ENCODE measurements at regions not wholly inside any gene's neighbourhood (a gene's known extent, or its start where the extent isn't known, plus 50 kb on each side); places are given as distances from the start of the nearest gene placed in this dataset.

- peaks cover 0 to 2% (median 0%) of the 10 kb centered on the region in 3 donors for H3K9me3 ChIP-seq (ENCODE audit: control extremely low read depth in 1 of 3, control insufficient read depth in 2 of 3, insufficient read depth in 1 of 3, low read length in 2 of 3)
- Mint-ChIP-seq H3K4me1 (no peaks in the 10 kb centered on the region), H3K27me3 (no peaks in the 10 kb centered on the region), H3K27ac (no peak overlapping the region), H3K9me3 (ENCODE audit: insufficient read depth) (no peaks in the 10 kb centered on the region), H3K4me3 (no peak overlapping the region)
- ATAC-seq (ENCODE audit: low read depth) (no peak), DNase-seq (no peak)
- H3K4me3 ChIP-seq (ENCODE audit: control extremely low read depth in 1 of 5, extremely low read depth in 1 of 5, insufficient read depth in 1 of 5, low read depth in 2 of 5, low read length in 4 of 5): no peak overlapping the region
- TF ChIP-seq, protein P1, sequence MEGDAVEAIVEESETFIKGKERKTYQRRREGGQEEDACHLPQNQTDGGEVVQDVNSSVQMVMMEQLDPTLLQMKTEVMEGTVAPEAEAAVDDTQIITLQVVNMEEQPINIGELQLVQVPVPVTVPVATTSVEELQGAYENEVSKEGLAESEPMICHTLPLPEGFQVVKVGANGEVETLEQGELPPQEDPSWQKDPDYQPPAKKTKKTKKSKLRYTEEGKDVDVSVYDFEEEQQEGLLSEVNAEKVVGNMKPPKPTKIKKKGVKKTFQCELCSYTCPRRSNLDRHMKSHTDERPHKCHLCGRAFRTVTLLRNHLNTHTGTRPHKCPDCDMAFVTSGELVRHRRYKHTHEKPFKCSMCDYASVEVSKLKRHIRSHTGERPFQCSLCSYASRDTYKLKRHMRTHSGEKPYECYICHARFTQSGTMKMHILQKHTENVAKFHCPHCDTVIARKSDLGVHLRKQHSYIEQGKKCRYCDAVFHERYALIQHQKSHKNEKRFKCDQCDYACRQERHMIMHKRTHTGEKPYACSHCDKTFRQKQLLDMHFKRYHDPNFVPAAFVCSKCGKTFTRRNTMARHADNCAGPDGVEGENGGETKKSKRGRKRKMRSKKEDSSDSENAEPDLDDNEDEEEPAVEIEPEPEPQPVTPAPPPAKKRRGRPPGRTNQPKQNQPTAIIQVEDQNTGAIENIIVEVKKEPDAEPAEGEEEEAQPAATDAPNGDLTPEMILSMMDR (IDR thresholded peaks at IDR 0.05): no peak
- TF ChIP-seq EZH2 (IDR thresholded peaks at IDR 0.05; ENCODE audit: borderline replicate concordance, insufficient read depth, low read depth, low read length, poor library complexity, severe bottlenecking): no peak
- H3K27me3 ChIP-seq (replicated peaks in 1 of 4; ENCODE audit: control extremely low read depth in 1 of 4, control insufficient read depth in 3 of 4, insufficient read depth in 4 of 4, low read length in 3 of 4): no peaks in the 10 kb centered on the region
- no peak overlapping the region for H3K4me2 ChIP-seq (replicated peaks; ENCODE audit: low read depth, low read length, poor library complexity, severe bottlenecking)
- no peak overlapping the region for H2AFZ ChIP-seq (ENCODE audit: insufficient read depth, low read depth, low read length, poor library complexity, severe bottlenecking)
- no peaks in the 10 kb centered on the region for H3K79me2 ChIP-seq (ENCODE audit: control insufficient read depth, insufficient read depth, low read length)
- intact Hi-C loops (cut with micrococcal nuclease): no loop called here
- no peaks in the 10 kb centered on the region for H3K4me1 ChIP-seq (ENCODE audit: control insufficient read depth in 2 of 2, insufficient read depth in 2 of 2, low read length in 2 of 2)
- no peaks in the 10 kb centered on the region for H3K36me3 ChIP-seq (replicated peaks in 1 of 2; ENCODE audit: control extremely low read depth in 1 of 2, control insufficient read depth in 1 of 2, extremely low read depth in 1 of 2, insufficient read depth in 2 of 2, low read length in 1 of 2)
- CTCF ChIA-PET: no interaction called here
- H4K20me1 ChIP-seq (ENCODE audit: control insufficient read depth, insufficient read depth, low read length, poor library complexity, severe bottlenecking): no peaks in the 10 kb centered on the region
- H3K9ac ChIP-seq (ENCODE audit: low read length): no peak overlapping the region
- H3K27ac ChIP-seq (ENCODE audit: low read length in 2 of 2): no peak overlapping the region
- POLR2A ChIA-PET: no interaction called here
These were observed 269.0 kb downstream of the KTN1 start for GRCh38 chr14:55848964-55849363.

GRCh38 chr14:55849833-55850232 lies 268.4 kb upstream of the PELI2 start:
- H3K4me1 Mint-ChIP-seq: no peaks in the 10 kb centered on the region
- H3K27ac Mint-ChIP-seq: no peak overlapping the region
- no peak overlapping the region for H3K4me2 ChIP-seq (replicated peaks; ENCODE audit: low read depth, low read length, poor library complexity, severe bottlenecking)
- no peaks in the 10 kb centered on the region for H3K36me3 ChIP-seq (replicated peaks in 1 of 2; ENCODE audit: control extremely low read depth in 1 of 2, control insufficient read depth in 1 of 2, extremely low read depth in 1 of 2, insufficient read depth in 2 of 2, low read length in 1 of 2)
- no peaks in the 10 kb centered on the region for H4K20me1 ChIP-seq (ENCODE audit: control insufficient read depth, insufficient read depth, low read length, poor library complexity, severe bottlenecking)
- no peak overlapping the region for H2AFZ ChIP-seq (ENCODE audit: insufficient read depth, low read depth, low read length, poor library complexity, severe bottlenecking)
- H3K4me1 ChIP-seq (ENCODE audit: control insufficient read depth in 2 of 2, insufficient read depth in 2 of 2, low read length in 2 of 2): no peaks in the 10 kb centered on the region
- H3K27me3 ChIP-seq (replicated peaks in 1 of 4; ENCODE audit: control extremely low read depth in 1 of 4, control insufficient read depth in 3 of 4, insufficient read depth in 4 of 4, low read length in 3 of 4): no peaks in the 10 kb centered on the region
- no peaks in the 10 kb centered on the region for H3K9me3 Mint-ChIP-seq (ENCODE audit: insufficient read depth)
- H3K27me3 Mint-ChIP-seq: no peaks in the 10 kb centered on the region
- peaks cover 0 to 2% (median 0%) of the 10 kb centered on the region in 3 donors for H3K9me3 ChIP-seq (ENCODE audit: control extremely low read depth in 1 of 3, control insufficient read depth in 2 of 3, insufficient read depth in 1 of 3, low read length in 2 of 3)
- ATAC-seq (ENCODE audit: low read depth) (no peak), DNase-seq (no peak)
- POLR2A ChIA-PET: no interaction called here
- no peak overlapping the region for H3K27ac ChIP-seq (ENCODE audit: low read length in 2 of 2)
- no peak overlapping the region for H3K9ac ChIP-seq (ENCODE audit: low read length)
- no peaks in the 10 kb centered on the region for H3K79me2 ChIP-seq (ENCODE audit: control insufficient read depth, insufficient read depth, low read length)
- CTCF ChIA-PET: interaction anchor here (1.5 kb wide), 1 partner anchor 624 kb away, joined by 3 read pairs; no protein-coding TSS in a partner anchor
- no peak overlapping the region for H3K4me3 Mint-ChIP-seq
- intact Hi-C loops (cut with micrococcal nuclease): no loop called here
- WGBS (ENCODE audit: insufficient coverage): 83% methylated on average over 1 of the region's 2 CpGs
- TF ChIP-seq, protein P1 (IDR thresholded peaks at IDR 0.05): no peak
- TF ChIP-seq EZH2 (IDR thresholded peaks at IDR 0.05; ENCODE audit: borderline replicate concordance, insufficient read depth, low read depth, low read length, poor library complexity, severe bottlenecking): no peak
- no peak overlapping the region for H3K4me3 ChIP-seq (ENCODE audit: control extremely low read depth in 1 of 5, extremely low read depth in 1 of 5, insufficient read depth in 1 of 5, low read depth in 2 of 5, low read length in 4 of 5)

Data from B cell (primary cell).